ENCODE measurements at regions not wholly inside any gene's neighbourhood (a gene's known extent, or its start where the extent isn't known, plus 50 kb on each side); places are given as distances from the start of the nearest gene placed in this dataset.

- Histone ChIP-seq H3K9me3 (ENCODE audit: control insufficient read depth, insufficient read depth, low read length) (no peaks in the 10 kb centered on the region), H3K27me3 (ENCODE audit: control insufficient read depth, insufficient read depth, low read length) (no peaks in the 10 kb centered on the region), H3K4me3 (ENCODE audit: low read depth, low read length) (no peak overlapping the region), H3K27ac (ENCODE audit: low read depth, low read length) (no peak overlapping the region)
- ChIA-PET CTCF (interaction anchor here (0.6 kb wide), 1 partner anchor 59 kb away, joined by 4 read pairs; no protein-coding TSS in a partner anchor), POLR2A (no interaction called here)
- no peak for TF ChIP-seq CTCF (IDR thresholded peaks at IDR 0.05; ENCODE audit: low read depth, low read length)
- DNase-seq (ENCODE audit: low read depth, low spot score), result no peak
Measured at GRCh38 chr14:87686746-87687145, 306.2 kb downstream of the GALC start.

- TF ChIP-seq CTCF (IDR thresholded peaks at IDR 0.05; ENCODE audit: low read depth, low read length), result no peak
- ChIA-PET CTCF (no interaction called here), POLR2A (no interaction called here)
Measured at GRCh38 chr14:87679866-87680265, 313.1 kb downstream of the GALC start.

GRCh38 chr14:87678624-87679023 lies 314.4 kb downstream of the GALC start:
- ChIA-PET POLR2A (no interaction called here), CTCF (no interaction called here)
- Histone ChIP-seq H3K4me3 (ENCODE audit: low read depth, low read length) (no peak overlapping the region), H3K9me3 (ENCODE audit: control insufficient read depth, insufficient read depth, low read length) (no peaks in the 10 kb centered on the region), H3K27ac (ENCODE audit: low read depth, low read length) (no peak overlapping the region), H3K27me3 (ENCODE audit: control insufficient read depth, insufficient read depth, low read length) (no peaks in the 10 kb centered on the region)
- DNase-seq (ENCODE audit: low read depth, low spot score), result no peak
- no peak for TF ChIP-seq CTCF (IDR thresholded peaks at IDR 0.05; ENCODE audit: low read depth, low read length)

More at GRCh38 chr14:87679866-87680265, 313.1 kb downstream of the GALC start:
- Histone ChIP-seq H3K9me3 (ENCODE audit: control insufficient read depth, insufficient read depth, low read length) (no peaks in the 10 kb centered on the region), H3K27me3 (ENCODE audit: control insufficient read depth, insufficient read depth, low read length) (no peaks in the 10 kb centered on the region), H3K27ac (ENCODE audit: low read depth, low read length) (no peak overlapping the region), H3K4me3 (ENCODE audit: low read depth, low read length) (no peak overlapping the region)
- no peak for DNase-seq (ENCODE audit: low read depth, low spot score)

GRCh38 chr14:87676814-87677437 lies 316.1 kb downstream of the GALC start:
- POLR2A ChIA-PET, result no interaction called here
- no peak for DNase-seq (ENCODE audit: low read depth, low spot score)

GRCh38 chr14:87667659-87668058 lies 325.3 kb downstream of the GALC start:
- TF ChIP-seq CTCF (IDR thresholded peaks at IDR 0.05; ENCODE audit: low read depth, low read length), result no peak
- H3K4me3 ChIP-seq (ENCODE audit: low read depth, low read length), result no peak overlapping the region
- no peak for DNase-seq (ENCODE audit: low read depth, low spot score)
- ChIA-PET POLR2A (no interaction called here), CTCF (no interaction called here)
- no peaks in the 10 kb centered on the region; the same call in 1 of the 2 replicates for H3K9me3 ChIP-seq (ENCODE audit: control insufficient read depth, insufficient read depth, low read length)
- no peak overlapping the region for H3K27ac ChIP-seq (ENCODE audit: low read depth, low read length)
- no peaks in the 10 kb centered on the region for H3K27me3 ChIP-seq (ENCODE audit: control insufficient read depth, insufficient read depth, low read length)

More at GRCh38 chr14:87676814-87677437, 316.1 kb downstream of the GALC start:
- H3K4me3 ChIP-seq (ENCODE audit: low read depth, low read length), result no peak overlapping the region
- no peaks in the 10 kb centered on the region for H3K27me3 ChIP-seq (ENCODE audit: control insufficient read depth, insufficient read depth, low read length)
- no peak overlapping the region for H3K27ac ChIP-seq (ENCODE audit: low read depth, low read length)
- TF ChIP-seq CTCF (IDR thresholded peaks at IDR 0.05; ENCODE audit: low read depth, low read length), result no peak
- CTCF ChIA-PET, result no interaction called here
- no peaks in the 10 kb centered on the region for H3K9me3 ChIP-seq (ENCODE audit: control insufficient read depth, insufficient read depth, low read length)

Data from AG04450 (cell line).